HG02870 (cell line): ENCODE measurements at regions not wholly inside any gene's neighbourhood (a gene's known extent, or its start where the extent isn't known, plus 50 kb on each side); places are given as distances from the start of the nearest gene placed in this dataset.

Source experiments
- ATAC-seq: cut with Tn5 transposase; IDR thresholded peaks from one replicate; pipeline ENCODE4 v1.9.1; 2021; ENCODE audit warnings: mild to moderate bottlenecking, moderate library complexity; ENCODE audit not compliant: unreplicated experiment

DNA sequence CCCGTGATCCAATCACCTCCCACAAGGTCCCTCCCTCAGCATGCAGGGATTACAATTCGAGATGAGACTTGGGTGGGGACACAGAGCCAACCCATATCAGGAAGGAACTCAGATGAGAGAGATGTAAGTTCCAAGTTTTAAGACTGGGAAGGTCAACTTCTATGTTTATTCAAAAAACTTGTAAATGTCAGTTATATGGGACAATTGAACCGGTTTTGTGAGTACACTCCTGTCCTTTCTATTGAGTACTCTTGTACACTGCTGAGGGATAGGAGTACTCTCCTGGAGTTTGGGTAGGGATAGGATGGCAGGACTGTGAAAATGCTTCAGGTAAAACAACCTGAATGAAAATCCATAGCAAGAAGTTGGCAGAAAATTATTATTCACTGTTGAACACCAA is 239.1 kb downstream of the ZNF674 start:
- ATAC-seq, result no peak

DNA sequence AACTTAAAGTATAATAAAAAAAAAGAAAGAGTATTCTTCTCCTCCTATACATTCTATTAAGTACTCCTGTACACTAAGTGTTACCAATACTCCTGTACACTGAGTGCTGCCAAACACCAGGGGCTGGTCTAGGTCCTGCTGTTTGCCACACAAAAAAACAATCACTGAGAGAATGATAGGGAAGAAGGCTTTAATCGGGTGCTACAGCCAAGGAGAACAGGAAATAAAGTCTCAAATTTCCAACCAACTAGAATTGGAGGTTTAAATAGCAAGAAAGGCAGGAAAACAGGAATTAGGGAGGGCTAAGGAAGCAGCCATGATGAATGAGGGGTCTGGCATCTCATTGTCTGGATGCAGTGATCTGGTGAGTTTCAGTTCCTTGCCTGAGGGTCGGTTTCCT is 239.8 kb downstream of the ZNF674 start:
- ATAC-seq, result no peak

DNA sequence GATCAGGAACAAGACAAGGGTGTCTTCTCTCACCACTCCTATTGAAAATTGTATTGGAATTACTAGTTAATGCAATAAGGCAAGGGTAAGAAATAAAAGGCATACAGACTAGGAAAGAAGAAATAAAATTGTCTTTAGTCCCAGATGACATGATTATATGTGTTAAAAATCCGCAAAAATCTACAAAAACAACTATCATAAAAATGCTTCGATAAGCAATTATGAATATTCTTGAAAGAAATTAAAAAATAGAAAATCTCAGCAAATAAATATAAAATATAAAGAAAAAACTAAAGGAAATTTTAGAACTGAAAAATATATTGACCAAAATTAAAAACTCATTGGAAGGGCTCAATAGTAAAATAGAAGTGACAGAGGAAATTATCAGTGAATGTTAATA is 243.3 kb downstream of the ZNF674 start:
- no peak for ATAC-seq

DNA sequence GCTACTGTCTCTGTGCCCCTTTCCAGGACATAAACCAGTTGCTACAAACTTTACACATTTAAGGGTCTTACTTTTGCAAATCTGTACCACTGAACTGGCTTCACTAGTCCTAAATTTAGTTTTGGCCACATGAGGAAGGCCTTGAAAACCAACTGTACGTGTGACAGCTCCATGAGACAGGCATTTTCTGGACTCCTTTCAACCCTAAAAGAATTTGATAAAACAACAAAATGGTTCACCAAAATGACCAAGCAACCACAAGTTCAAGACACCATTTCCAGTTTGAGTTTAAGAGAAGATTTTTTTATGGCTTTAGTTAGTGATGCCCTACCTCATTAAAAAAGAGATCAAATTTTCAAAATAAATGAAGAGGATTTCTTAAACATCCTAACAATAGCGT is 246.4 kb downstream of the ZNF674 start:
- ATAC-seq, result no peak

DNA sequence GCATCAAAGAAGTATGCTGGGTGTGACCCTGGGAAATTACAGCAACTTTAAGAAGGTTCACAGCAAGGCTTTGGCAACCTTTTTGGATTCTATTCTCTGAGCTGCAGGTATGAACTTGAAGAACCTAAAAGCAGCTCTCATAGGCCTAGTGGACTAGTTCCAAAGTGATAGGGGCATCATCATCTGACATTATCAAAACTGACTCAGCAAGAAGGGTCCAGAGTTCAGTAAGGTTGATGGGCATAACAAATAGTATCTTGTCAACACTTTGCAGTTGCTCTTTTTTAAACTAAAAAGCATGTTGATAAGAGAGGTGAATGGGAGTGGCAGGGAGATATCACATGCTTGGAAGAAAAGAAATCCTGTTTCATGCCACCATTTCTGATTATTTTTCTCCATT is 249.3 kb downstream of the ZNF674 start:
- no peak for ATAC-seq

DNA sequence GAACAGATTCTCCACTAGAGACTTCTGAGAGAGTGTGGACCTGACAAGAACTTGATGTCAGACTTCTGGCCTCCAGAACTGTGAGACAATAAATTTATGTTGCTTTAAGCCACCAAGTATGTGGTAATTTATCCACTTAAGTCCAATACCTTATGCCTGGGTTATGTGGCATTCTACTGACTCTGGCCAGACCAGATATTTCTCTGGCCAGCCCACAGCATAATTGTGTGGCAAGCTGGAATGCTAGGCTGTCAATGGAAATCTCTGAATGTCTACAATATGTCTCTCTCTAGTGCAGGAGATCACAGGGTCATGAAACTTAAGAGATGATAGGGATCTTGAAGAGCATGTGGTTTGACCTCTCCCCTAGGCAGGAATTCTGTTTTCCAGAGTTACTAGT is 251.0 kb downstream of the ZNF674 start:
- no peak for ATAC-seq

DNA sequence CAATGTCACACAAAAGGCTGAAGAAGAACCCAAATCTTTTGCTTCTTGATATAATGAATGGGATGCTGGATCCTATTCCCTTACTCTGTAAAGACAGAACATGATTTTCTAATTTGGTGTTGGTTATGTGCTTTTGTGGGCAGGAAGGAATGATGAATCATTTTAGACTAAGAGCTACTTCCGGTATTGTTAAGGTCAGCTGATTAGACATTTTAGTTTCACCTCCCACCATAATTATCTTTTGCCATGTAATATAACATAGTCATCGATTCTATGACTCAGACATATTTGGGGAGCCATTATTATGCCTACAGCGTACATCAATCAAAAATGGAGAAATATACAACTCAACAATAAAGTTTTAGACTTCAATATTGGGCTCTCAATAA is 265.3 kb downstream of the ZNF674 start:
- no peak for ATAC-seq

DNA sequence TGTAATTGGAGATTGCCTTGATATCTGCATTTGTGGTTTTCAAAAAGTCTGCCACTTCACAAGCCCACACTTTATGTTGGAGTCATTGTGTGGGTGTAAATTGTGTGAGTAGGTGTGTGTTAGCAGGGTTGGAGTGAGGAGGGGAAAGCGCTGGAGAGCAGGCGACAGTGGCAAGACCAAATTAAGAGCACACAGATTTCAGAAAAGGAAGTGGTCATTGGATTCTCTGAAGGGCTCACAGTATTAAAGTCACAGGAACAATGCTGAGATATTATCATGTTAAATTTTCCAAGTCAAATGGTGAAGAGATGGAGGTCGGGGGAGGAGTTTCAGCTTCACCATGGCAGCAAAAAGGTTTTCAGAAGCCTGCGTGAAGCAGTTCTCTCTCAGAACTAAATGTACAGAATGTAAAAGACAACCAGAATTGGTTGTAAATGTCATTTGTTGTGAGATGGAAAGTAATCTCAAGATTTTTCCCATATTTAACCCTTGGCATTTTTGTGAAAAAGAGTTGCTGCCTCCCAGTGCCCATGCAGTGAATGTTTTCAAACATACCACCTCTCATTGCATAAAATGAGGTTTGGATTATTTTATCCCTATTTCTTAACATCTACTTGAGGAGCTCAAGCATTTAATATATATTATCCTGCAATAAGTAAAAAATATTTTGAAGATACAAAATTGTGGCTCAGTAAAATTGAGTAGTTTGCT is 265.9 kb downstream of the ZNF674 start:
- ATAC-seq, result no peak

DNA sequence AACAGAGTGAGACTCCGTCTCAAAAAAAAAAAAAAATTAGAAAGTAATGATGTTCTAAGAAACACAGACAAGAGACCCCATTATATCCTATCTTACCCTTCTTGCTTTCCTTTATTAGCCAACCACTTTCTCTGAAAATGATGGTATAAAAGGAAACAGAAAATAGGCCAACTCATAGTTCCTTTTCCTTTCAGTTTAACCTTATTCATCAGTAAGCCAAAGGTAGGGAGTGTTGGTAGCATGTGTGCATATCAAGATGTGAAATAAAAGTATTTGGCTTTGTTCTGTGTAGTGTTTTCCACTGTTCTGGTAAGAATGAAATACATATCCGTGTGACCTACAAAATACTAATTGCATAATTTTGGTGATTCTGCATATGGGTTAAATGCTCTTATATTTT is 266.6 kb downstream of the ZNF674 start:
- no peak for ATAC-seq

DNA sequence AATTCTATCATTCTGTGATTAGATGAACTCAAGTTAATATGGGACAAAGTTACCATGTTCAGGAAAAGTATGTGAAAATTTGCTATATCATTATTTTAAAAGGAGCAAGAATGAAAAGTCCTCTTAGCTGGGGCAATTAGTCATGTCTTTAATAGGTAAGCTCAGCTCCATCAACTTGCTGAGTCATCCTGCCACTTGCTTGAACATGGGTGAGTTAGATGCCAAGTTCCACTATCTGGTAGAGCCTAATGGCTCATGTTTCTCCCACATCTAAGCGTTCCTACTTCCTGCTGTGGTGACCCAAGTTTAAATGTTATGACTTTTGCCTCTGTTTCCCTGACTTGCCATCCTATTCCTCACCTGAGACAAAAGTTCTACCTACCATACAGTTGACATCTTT is 276.8 kb downstream of the ZNF674 start:
- no peak for ATAC-seq

DNA sequence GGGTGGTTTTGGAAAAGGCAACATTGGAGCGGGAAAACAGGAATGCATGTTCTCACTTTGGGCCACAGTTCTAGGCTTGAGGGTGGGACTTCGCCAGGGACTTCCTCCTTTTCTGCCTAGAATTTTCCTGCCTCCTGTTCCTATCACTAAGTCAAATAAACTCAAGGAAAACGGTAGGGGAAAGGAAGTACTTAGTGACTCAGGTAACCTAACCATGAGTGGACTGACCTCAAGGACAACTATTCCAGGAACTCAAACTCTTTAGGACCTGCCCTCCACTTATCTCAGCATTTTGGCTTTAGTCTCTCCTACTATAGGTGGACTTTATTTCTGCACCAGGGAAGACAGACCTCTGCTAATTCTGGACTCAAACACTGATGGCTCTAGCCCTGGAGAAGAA is 281.7 kb downstream of the ZNF674 start:
- ATAC-seq, result no peak

DNA sequence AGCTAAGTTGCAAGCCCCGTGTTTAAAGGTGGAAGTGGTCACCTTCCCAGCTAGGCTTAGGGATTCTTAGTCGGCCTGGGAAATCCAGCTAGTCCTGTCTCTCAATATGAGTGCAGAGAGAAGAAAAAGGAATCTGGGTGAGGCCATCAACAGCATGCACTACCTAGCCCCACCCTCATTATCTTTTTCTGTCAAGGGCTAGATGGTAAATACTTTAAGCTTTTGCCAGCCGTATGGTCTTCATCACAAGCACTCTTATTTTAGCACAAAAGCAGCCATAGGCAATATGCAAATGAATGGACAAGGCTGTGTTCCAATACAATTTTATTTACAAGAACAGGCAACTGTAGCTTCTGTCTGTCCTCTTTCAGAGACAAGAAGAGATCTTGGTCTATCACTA is 282.9 kb downstream of the ZNF674 start:
- no peak for ATAC-seq

DNA sequence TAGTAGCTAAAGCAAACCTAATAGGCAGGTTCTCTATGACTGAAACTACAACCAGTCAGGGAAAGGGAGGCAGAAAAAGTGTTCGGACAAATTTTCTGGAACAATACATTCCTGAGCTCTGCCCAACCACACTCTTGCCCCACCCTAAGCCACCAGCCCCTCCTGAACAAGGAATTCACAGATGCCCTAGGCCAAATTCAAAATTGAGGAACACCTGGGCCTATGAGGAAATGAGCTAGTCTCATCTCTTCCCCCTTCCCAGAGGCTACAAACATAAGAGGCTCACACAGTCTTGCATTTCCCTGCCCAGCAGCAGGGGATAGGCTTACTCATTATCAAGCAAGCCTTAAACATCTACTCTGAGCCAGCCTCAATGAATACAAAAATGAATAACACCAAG is 284.7 kb downstream of the ZNF674 start:
- ATAC-seq, result no peak

DNA sequence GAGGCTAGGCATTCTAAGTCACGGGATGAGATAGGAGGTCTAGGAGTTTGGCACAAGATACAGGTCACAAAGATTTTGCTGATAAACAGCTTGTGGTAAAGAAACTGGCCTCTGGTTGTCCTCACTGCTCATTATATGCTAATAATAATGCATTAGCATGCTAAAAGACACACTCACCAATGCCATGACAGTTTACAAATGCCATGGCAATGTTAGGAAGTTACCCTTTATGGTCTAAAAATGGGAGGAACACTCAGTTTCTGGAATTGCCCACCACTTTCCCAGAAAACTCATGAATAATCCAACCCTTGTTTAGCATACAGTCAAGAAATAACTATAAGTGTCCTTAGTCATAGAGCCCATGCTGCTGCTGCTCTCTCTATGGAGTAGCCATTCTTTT is 286.9 kb downstream of the ZNF674 start:
- ATAC-seq, result no peak

DNA sequence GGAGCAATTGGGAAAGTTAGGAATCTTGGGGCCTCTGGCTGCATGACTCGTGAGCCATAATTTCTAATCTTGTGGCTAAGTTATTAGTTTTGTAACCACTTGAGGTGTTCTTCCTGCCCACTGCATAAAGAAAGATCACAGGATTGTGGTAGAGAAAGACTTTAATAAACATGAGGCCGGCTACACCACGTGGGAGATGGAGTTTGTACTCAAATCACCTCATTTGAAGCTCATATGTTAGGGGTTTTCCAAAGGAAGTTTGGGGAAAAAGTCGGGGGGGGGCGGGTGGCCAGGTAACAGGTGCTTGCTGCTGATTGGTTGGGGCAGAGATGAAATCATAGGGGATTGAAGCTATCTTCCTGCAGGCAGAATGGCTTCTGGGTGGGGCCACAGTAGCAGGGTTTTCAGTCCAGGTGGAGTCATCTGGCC is 287.8 kb downstream of the ZNF674 start:
- no peak for ATAC-seq

DNA sequence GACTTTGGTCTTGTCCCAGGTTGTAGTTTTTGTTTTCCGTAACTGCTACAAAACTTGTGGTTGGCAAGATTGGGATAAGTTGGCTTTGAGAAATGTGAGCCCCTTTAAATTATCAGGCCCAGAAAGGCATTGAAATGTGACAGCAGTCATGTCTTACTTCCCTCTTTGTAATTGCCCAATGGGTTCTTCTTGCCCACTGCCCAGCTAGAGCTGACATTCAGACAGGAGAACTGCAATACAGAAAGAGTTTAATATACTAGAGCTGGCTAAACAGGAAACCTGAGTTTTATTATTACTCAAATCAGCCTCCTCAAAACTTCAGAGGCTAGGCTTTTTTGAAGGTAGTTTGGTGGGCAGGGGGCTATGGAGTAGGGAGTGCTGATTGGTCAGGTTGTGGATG is 288.3 kb downstream of the ZNF674 start:
- ATAC-seq, result no peak

DNA sequence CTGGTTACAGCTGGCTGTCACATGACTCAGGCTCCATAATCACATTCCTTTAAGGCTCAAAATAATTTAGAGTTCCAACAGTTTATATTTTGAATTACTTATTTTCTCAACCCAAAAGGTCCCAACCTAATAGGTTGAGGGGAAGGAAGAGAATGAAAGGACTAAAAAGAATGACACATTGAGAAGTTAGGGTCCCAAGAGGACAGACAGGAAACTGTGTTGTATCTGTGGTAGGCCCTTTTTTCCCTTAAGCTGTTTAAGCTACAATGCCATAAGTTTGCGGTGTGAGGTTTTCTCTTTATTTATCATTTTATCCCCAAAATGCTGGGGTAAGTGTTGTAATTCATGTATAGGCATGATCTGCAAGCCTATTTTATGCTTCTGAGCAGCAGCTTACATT is 290.2 kb downstream of the ZNF674 start:
- ATAC-seq, result no peak

DNA sequence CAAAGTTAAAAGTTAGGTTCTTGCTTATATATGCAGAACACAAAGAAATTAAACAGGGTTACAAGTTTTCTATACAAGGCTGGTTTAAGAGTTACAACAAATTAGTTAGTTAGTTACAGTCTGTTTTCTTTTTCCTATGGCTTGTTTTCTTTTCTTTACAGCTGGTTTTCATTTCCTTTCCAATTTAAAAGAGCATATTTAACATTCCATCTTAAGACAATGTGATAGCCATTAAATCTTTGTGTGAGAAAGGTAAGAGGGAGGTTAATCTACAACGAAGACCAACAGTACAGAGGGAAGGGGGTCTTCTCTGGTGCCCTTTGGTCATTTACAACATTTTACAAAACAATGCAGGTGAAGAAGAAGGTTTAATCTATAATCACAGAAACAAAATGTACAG is 290.6 kb downstream of the ZNF674 start:
- ATAC-seq, result no peak

DNA sequence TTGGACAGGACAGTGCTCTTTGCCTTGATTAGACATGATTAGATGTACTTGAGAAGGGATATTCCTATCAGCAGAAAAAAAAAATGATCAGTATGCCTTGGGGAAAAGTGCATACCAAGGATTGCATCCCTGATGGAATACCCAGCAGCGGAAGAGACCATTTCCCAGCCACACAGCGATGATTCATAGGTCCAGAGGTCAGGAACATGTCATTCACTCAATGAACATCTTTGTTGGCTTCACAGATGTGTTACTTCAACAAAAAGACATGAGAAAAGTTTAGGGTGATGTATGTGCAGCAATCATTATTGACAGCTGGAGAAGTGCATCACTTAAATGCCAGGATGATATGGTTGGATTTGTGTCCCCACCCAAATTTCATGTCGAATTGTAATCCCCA is 293.5 kb downstream of the ZNF674 start:
- ATAC-seq, result no peak

DNA sequence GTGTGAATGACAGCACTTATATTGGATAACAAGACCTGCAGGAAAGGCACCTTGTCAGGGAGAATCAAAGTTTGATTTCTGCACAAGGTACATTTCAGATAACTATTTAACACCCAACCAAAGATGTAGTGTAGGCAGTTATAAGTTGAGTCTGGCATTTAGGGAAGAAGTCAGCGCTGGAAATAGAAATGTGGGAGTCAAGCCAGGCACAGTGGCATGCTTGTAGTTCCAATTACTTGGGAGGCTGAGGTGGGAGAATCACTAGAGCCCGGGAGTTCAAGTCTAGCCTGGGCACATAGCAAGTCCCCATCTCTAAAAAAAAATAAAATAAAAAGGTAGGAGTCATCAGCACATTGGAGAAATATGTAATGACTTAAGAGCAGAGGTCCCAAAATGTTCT is 295.1 kb downstream of the ZNF674 start:
- no peak for ATAC-seq

DNA sequence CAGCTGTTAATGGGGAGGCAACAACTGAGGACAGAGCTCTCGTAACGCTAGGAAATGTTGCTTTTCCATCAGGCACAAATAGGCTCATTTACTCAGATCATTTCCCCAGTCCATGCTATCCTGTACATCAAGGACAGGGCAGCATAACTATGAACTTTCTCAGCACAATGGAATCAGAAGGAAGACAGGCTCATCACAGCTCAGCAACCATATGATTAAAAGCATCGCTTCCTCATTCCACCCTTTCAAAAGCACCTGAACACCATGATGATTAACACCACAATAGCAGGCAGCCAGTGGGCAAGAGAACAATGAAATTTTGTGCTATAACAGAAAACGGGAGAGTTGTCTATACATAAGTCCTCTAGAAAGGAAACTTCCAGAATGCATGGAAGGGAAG is 297.8 kb downstream of the ZNF674 start:
- no peak for ATAC-seq

DNA sequence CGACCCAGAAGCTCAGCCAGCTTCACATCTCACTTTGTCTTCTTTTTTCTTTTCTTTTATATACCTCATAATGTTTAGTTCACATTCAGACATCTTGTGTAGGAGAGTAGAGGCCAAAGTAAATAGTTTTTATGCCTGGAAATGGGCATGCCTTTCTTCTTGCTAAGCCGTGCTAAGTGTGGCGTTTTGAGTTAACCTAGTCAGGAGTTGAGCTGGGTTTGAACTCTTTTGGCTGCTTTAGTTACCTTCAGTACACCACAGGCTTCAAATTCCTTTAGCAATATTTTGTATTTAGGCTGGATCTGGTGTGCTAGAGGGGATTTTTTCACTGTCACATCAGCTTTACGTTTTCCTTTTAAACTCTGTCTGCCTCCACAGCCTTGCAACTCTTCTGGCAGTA is 300.8 kb downstream of the ZNF674 start:
- no peak for ATAC-seq

DNA sequence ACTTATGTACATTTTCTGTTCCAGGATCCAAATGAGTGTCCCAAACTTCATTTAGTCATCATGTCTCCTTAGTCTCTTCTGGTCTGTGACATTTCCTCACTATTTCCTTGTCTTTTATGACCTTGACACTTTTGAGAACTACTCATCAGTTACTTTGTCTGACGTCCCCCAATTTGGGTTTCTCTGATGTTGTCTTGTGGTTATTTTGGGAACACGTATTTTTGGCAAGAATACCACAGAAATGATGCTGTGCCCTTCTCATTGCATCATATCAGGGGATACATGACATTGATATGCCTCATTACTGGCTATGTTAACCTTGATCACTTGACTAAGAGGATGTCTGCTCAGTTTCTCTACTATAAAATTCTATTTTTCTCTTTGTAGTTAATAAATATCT is 308.8 kb downstream of the ZNF674 start:
- ATAC-seq, result no peak

DNA sequence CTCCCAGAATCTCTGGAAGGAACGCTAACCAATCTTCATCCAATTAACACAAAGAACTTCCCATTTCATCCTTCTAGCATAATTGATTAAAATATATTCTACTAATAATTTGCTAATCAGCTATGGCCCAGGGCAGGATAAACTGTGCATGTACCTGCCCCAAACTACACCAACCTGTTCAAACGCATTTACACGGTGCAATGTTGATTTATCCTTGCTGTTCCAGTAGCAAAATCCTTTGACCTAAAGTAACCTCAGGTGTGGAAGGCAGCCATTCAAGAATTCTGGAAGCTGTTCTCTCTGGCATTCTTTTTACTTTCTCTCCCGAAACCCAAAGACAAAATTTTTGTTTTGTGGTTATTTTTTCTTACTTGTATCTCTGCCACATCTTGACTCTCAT is 309.4 kb downstream of the ZNF674 start:
- no peak for ATAC-seq
